GM21360 (cell line): ENCODE measurements at regions not wholly inside any gene's neighbourhood (a gene's known extent, or its start where the extent isn't known, plus 50 kb on each side); places are given as distances from the start of the nearest gene placed in this dataset.

Source experiments
- ATAC-seq: cut with Tn5 transposase; IDR thresholded peaks from one replicate; pipeline ENCODE4 v1.9.1; 2021; ENCODE audit warnings: mild to moderate bottlenecking, moderate library complexity; ENCODE audit not compliant: unreplicated experiment

DNA sequence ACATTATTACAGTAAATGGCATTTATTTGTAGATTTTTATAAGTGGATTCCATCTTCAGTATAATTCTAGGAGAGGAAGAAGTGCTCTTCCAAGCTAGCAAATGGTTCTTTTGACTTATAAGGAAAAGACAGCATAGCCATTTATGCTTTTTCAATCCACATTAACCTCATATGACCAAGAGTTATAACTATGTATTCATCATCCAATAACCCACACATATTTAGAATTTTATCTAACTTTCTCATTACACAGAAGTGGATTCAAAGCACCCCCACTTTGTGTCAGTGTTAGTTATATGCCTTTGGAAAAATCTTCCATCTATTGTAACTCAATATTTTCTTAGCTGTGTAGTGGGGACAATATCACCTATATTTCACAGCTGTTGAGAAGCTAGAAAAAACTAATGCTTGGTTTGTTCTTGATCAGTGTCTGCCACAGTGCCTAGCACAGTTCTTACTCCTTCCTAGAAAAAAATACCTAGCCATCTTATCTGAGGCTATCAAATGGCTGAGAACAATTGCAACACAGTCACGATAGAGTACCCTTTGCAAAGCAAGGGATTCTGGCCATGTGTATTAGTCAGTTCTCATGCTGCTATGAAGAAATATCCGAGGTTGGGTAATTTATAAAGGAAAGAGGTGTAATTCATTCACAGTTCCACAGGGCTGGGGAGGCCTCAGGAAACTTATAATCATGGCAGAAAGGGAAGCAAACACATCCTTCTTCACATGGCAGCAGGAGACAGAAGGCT, 986.3 kb downstream of the TFAP2A start:
- no peak for ATAC-seq

DNA sequence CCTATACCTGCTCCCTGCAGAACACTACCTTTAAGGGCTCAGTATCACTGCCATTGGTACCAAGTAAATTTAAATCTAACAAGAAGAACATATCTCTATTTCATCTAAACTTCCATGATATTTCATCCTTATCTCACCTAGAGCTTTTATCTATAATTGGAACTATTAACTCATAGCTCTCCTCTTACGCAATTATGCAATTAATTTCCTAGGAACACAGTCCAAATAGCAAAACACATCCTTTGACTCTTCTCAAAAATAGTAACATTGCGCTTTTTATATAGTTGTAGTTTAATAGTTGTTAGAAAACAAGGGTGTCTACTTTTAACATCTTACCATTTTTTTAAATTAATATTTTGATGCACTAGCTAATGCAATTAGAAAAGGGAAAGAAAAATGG, 986.8 kb upstream of the SLC35B3 start:
- ATAC-seq = no peak

- ATAC-seq = no peak
These were observed 985.1 kb upstream of the SLC35B3 start for GRCh38 chr6:9420316-9421015.

DNA sequence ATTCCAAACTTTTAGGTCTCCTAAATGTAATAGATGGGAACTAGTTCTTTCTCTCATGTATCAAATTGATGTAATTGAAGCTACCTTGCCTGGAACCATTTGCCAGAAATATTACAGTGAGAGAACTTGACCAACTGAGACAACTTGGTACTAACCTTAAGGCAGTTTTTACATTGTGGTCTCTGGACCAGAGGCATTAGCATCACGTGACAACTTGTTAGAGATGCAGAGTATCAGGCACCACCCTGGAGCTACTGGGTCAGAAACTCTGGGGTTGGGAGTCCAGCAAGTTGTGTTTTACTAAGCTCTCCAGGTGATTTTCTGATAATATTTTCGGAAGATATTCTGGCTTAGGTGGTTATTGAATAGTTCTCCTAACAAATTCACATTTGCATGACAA, 982.1 kb upstream of the SLC35B3 start:
- ATAC-seq = no peak

GRCh38 chr6:9412951-9413559, 977.7 kb upstream of the SLC35B3 start:
- peak; percentile 89 for ATAC-seq

GRCh38 chr6:9409126-9409525, 973.8 kb upstream of the SLC35B3 start:
- ATAC-seq = no peak

DNA sequence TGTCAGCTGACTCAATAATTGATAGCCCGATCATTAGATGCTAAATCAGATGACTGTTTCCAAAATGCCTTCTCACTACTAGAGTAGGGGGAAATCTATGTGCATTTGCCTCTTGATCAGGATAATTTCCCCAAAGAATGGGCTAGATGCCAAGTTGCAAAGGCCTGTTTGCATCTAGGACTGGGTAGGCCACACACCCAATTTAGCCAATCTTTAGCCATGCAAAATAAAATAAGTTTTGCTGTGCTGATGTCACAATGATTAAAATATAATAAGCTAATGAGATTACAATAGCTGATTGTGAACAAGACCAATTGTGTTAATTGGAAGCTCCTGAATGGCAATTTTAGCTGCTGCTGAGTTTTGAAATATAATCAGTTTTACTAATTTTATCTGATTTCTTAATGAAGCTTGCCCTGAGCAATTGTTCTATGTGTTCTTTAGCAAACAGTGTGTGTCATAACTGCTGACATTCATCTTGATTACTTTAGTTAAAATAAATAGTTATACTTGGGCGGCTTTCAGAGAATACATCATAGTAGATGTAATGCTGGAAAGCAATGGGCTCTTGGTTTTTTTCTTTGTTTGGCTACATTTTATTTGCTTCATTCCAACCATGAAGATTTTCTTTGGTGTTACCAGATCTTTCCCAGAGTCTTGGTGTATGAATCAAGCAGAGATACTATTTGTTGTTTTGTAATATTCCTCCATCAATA, 973.2 kb upstream of the SLC35B3 start:
- no peak for ATAC-seq

GRCh38 chr6:9405825-9406224, 970.5 kb upstream of the SLC35B3 start:
- ATAC-seq = no peak

GRCh38 chr6:9405369-9405768, 970.0 kb upstream of the SLC35B3 start:
- ATAC-seq = no peak

DNA sequence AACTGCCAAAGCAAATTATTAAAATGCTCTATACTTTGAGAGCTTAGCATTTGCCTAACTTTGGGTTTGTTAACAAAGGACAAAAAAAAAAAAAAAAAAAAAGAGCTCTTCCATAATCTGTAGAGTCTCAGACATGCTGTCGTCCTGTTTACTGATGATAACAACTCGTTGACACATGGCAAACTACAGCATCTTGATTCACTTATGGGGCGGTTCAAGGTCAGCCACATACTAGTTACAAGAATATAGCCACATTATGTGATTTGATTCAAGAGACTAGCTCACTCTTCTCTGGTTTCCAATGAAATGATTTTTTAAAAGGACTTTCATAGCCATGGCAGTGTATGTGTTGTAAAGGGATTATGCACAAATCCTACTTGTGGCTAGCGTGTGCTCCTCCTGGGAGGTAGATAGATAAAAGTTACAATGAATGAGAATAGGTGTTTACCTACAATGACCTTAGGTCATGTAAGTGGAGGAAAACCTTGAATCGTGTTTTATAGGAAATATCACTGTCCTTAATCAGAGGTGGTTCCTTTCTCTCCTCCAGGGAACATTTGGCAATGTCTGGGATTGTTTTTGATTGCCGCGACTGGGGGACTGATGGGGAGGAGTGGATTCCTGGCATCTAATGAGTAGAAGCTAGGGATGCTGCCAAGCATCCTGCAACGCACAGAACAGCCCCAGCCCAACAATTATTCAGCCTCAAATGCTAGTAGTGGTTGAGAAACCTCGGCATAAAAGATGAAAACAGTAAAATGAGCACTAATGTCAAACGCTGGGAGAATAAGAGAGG, 969.2 kb upstream of the SLC35B3 start:
- no peak for ATAC-seq

DNA sequence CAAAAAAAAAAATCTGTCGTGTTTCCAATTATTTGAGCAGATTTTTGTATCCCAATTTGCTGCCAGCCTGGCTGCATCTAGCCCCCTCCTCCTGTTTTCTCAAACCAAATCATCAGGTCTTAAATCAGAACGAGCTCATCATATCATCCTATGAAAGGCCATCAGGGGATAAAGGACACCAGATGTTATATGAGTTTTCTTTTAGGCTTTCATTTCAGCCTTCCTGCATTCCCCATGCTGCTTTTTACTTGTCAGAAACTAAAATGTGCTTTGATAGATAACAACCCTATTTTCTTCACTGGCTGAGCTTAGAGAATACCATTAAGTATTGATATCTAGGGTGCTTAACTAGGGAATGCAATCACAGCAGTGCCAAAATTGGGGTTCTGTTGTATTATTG, 968.4 kb upstream of the SLC35B3 start:
- no peak for ATAC-seq

GRCh38 chr6:9401960-9402359, 966.6 kb upstream of the SLC35B3 start:
- no peak for ATAC-seq

DNA sequence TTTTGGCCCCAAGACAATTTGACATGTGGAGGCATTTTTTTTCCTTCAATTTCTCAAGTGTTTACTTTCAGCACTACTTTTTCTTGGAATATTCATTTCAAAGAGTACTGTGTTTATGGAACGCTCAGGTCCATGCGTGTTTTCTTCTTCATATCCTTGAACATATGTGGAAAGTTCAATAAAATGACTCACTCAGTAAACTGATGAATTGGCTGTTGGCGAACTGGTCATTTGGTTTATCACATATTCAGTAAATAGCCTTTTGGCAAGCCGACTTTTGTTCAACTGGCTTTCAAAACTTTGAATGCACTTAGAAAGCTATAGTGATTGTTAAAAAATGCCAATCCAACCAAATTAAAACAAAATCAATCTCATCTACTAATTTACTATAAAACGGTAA, 964.6 kb upstream of the SLC35B3 start:
- no peak for ATAC-seq

GRCh38 chr6:9398767-9399373, 963.5 kb upstream of the SLC35B3 start:
- ATAC-seq = no peak

DNA sequence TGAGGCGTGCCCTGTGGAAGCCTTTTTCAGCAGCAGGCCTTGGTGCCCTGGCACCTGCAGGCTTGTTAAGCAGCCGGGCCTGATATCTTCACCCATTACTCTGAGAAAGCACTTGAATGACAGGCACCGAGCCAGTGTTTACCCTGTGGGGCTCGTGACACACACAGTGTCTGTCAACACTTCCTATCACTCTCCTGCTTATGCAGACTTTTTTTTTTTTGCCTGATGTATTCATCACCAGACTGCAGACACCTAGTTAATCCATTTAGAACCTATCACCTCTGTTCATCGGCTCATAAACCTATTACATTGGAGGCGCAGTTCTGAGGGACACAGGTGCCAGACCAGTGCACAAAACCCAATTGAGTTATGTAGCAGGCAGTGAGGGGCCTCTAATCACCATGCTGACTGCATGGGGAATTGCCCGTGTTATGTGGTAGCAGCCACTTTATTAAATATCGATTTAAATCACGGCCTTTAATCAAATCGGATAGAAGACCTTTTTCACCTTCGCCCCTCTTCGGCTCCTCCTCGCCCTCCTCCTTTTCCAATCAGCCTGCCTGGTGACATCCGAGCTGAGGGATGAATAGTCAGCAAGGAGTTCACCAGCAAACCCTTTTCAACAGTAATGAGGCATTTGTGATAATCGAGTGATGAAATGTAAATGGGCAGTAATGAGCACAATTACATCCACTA, 962.9 kb upstream of the SLC35B3 start:
- no peak for ATAC-seq

GRCh38 chr6:9388596-9388995, 953.3 kb upstream of the SLC35B3 start:
- no peak for ATAC-seq

DNA sequence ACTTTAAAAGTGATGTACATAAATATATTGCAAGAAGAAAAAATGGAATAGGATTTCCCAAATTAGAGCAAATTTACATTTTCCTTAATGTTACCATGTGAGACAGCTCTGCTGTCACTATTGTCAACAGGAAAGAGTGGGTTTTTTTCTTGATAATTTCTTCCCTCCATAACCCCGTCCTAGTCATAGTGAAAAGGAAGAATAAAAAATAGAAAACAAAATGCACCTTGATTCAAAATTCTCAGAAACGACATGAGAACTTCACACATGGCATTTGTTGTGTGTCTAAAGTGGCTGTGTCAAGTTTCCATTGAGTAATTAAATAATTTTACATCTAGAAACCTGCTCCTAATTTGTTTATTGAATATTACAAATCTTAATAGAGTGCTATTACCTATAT, 945.2 kb upstream of the SLC35B3 start:
- ATAC-seq = no peak

- ATAC-seq = no peak
These were observed 938.0 kb upstream of the SLC35B3 start for GRCh38 chr6:9373308-9373707.

- no peak for ATAC-seq
These were observed 935.1 kb upstream of the SLC35B3 start for GRCh38 chr6:9370480-9370879.

DNA sequence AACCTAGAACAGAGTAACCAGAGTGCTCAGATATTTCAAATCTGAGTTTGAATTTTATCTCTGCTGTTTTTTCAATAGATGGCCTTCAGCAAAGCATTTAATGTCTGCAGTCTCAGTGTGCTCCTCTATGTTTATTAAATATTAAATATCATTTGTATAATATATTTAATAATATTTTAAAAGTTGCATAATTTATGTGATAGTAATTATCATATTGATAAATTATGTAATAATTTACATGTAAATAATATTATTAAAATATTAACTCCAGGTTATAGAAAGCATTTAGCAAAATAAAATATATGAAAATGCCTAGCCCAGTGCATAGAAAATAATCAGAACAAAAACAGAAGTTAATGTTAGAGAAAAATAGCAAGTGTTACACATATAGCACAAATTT, 930.0 kb upstream of the SLC35B3 start:
- ATAC-seq = no peak
